ENCODE measurements at regions not wholly inside any gene's neighbourhood (a gene's known extent, or its start where the extent isn't known, plus 50 kb on each side); places are given as distances from the start of the nearest gene placed in this dataset.

DNA sequence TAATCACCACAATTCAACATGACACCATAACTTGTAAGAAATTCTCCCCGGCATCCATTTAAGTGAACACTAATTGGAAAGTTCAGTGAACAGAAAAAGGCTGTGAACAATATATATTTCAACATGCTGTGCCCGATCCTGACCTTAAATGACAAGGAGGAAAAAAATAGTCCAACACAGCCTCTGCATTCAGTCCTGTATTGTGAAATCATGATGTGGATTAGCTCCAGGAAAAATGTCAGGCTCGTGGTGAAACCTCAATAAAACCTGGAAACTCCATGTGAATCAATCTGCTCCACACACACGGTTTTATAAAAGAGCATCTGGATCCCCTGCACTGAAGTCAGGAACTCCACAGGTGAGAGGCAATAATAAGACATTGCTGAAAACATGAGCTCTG lies 145.4 kb upstream of the SPOPL start:
- ATAC-seq: no peak
- CTCF ChIA-PET: interaction anchor here (0.8 kb wide), 1 partner anchor 18 kb away, joined by 4 read pairs; no protein-coding TSS in a partner anchor
- H3K4me1 Mint-ChIP-seq (ENCODE audit: low read depth): no peaks in the 10 kb centered on the region

DNA sequence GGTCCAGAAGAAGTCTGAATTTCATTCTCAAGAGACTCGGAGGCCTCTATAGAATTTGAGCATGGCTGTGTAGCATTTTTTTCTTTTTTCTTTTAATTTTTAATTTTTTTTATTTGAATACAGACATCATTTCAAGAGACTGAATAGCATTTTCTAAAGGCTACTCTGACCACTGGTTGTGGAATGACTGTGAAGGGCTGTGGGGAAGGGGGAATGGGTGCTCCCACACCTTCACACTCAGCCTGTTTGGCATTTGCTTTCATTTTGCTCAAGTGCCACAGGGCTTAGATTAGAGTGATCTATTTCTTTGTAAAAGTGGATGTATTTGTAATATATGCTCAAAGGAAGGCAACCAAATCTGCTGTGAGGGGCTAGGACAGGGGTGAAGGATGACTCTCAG lies 142.0 kb upstream of the SPOPL start:
- ATAC-seq: no peak
- no peaks in the 10 kb centered on the region for H3K27me3 Mint-ChIP-seq
- no peaks in the 10 kb centered on the region for H3K36me3 Mint-ChIP-seq (ENCODE audit: low read depth)
- no peak overlapping the region for H3K27ac Mint-ChIP-seq
- no peaks in the 10 kb centered on the region for H3K4me1 Mint-ChIP-seq (ENCODE audit: low read depth)
- TF ChIP-seq, protein P1, sequence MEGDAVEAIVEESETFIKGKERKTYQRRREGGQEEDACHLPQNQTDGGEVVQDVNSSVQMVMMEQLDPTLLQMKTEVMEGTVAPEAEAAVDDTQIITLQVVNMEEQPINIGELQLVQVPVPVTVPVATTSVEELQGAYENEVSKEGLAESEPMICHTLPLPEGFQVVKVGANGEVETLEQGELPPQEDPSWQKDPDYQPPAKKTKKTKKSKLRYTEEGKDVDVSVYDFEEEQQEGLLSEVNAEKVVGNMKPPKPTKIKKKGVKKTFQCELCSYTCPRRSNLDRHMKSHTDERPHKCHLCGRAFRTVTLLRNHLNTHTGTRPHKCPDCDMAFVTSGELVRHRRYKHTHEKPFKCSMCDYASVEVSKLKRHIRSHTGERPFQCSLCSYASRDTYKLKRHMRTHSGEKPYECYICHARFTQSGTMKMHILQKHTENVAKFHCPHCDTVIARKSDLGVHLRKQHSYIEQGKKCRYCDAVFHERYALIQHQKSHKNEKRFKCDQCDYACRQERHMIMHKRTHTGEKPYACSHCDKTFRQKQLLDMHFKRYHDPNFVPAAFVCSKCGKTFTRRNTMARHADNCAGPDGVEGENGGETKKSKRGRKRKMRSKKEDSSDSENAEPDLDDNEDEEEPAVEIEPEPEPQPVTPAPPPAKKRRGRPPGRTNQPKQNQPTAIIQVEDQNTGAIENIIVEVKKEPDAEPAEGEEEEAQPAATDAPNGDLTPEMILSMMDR (IDR thresholded peaks at IDR 0.05): no peak
- ChIA-PET POLR2A (no interaction called here), CTCF (no interaction called here)
- intact Hi-C loops (cut with micrococcal nuclease): no loop called here
- no peak overlapping the region for H3K4me3 Mint-ChIP-seq
- H3K9me3 Mint-ChIP-seq: no peaks in the 10 kb centered on the region
- DNase-seq: no peak

More for the DNA sequence above, 145.4 kb upstream of the SPOPL start:
- no peak for DNase-seq
- H3K36me3 Mint-ChIP-seq (ENCODE audit: low read depth): no peaks in the 10 kb centered on the region
- H3K9me3 Mint-ChIP-seq: no peaks in the 10 kb centered on the region
- H3K27me3 Mint-ChIP-seq: no peaks in the 10 kb centered on the region
- no peak overlapping the region for H3K27ac Mint-ChIP-seq
- POLR2A ChIA-PET: no interaction called here
- intact Hi-C loops (cut with micrococcal nuclease): no loop called here
- TF ChIP-seq, protein P1 (IDR thresholded peaks at IDR 0.05): no peak
- H3K4me3 Mint-ChIP-seq: no peak overlapping the region

DNA sequence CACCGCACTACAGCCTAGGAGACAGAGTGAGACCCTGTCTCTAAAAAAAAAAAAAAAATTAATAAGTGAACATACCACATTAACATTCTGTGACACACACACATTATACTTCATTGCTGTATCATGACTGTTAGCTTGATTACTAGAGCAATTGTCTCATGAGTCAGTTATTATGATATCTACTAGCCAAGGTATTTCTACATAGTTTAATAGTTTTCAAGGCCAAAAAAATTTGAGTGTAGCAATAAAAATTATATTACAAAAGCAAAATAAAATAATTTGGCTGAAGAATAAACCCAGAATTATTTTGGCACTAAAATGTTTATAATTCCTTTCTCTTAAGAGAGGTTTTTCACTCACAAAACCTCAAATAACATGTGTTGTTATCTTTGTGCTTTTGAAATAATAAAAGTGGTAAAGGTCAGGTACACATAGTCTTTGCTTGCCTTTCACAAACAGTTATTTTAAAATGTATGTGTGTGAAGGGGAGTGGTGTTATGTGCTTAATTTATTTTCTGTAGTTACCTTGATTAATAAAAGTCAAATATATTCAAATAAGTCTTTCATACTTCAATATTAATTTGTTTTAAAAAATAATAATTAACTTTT lies 136.9 kb upstream of the SPOPL start:
- Mint-ChIP-seq H3K9me3 (no peaks in the 10 kb centered on the region), H3K27me3 (no peaks in the 10 kb centered on the region), H3K4me1 (ENCODE audit: low read depth) (no peaks in the 10 kb centered on the region), H3K4me3 (no peak overlapping the region), H3K36me3 (ENCODE audit: low read depth) (no peaks in the 10 kb centered on the region), H3K27ac (no peak overlapping the region)
- intact Hi-C loops (cut with micrococcal nuclease): no loop called here
- no peak for DNase-seq
- ChIA-PET POLR2A (no interaction called here), CTCF (no interaction called here)
- ATAC-seq: no peak
- TF ChIP-seq, protein P1 (IDR thresholded peaks at IDR 0.05): no peak

DNA sequence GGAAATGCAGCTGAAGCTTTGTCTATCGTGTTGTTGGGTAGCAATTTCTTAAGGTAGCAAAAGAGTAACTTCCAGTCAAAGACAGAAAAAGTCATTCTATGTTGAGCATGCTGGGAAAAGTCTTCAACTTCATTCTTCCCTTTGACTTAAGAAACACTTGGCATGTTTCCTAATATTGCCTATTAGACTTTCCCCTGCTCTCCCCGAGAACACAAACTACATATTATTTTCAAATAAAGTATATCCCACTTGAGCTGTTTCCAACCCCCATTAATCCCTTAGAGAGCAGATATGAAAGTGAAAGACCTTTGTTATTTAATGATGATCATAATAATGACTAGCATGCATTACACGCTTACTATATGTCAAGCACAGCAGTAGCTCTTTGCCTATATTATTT lies 136.0 kb upstream of the SPOPL start:
- Mint-ChIP-seq H3K27ac (no peak overlapping the region), H3K4me3 (no peak overlapping the region), H3K4me1 (ENCODE audit: low read depth) (no peaks in the 10 kb centered on the region), H3K27me3 (no peaks in the 10 kb centered on the region), H3K36me3 (ENCODE audit: low read depth) (no peaks in the 10 kb centered on the region), H3K9me3 (no peaks in the 10 kb centered on the region)
- intact Hi-C loops (cut with micrococcal nuclease): no loop called here
- ChIA-PET CTCF (no interaction called here), POLR2A (no interaction called here)
- no peak for ATAC-seq
- TF ChIP-seq, protein P1 (IDR thresholded peaks at IDR 0.05): no peak
- no peak for DNase-seq

DNA sequence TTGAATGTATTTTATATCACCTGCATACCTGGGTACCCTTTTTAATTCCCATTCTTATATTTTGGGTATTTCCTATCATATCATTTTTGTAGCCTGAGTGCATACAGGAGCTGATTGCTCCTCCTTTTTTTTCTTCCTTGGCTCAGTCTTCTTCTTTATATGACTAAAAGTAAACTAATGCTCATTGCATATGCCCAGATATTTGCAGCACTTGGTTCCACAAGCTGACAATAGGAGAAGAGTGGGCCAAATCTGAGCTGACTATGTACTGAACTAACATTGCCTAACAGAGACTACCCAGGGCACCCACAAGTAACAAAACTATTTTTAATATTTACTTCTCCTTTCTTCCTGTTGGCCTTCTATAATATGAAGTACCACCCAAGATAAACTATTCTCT lies 131.7 kb upstream of the SPOPL start:
- CTCF ChIA-PET: no interaction called here
- DNase-seq (no peak), ATAC-seq (no peak)
- Mint-ChIP-seq H3K27ac (no peak overlapping the region), H3K9me3 (no peaks in the 10 kb centered on the region), H3K4me3 (no peak overlapping the region), H3K27me3 (no peaks in the 10 kb centered on the region), H3K4me1 (ENCODE audit: low read depth) (no peaks in the 10 kb centered on the region), H3K36me3 (ENCODE audit: low read depth) (no peaks in the 10 kb centered on the region)
- intact Hi-C loops (cut with micrococcal nuclease): no loop called here
- TF ChIP-seq, protein P1 (IDR thresholded peaks at IDR 0.05): no peak
- POLR2A ChIA-PET: no interaction called here
